ENCODE measurements at regions not wholly inside any gene's neighbourhood (a gene's known extent, or its start where the extent isn't known, plus 50 kb on each side); places are given as distances from the start of the nearest gene placed in this dataset.

GRCh38 chr5:88399561-88399960 is 130.9 kb upstream of the TMEM161B start:
- Histone ChIP-seq H3K27me3 (ENCODE audit: control insufficient read depth in 4 of 4, insufficient read depth in 4 of 4, low read length in 3 of 4) (no peaks in the 10 kb centered on the region), H3K9ac (ENCODE audit: low read depth in 1 of 2, low read length in 2 of 2) (no peak overlapping the region), H3K36me3 (ENCODE audit: control insufficient read depth in 4 of 4, insufficient read depth in 3 of 4, low read depth in 1 of 4, low read length in 3 of 4) (no peaks in the 10 kb centered on the region)

GRCh38 chr5:88398316-88398715 is 129.7 kb upstream of the TMEM161B start:
- no peaks in the 10 kb centered on the region for H3K4me1 ChIP-seq (ENCODE audit: control insufficient read depth in 4 of 4, insufficient read depth in 4 of 4, low read length in 3 of 4)
- TF ChIP-seq TAF1 (conservative IDR thresholded peaks at IDR 0.05), result no peak
- TF ChIP-seq FOXA1 (IDR thresholded peaks at IDR 0.05), result no peak
- no peak for TF ChIP-seq JUND (IDR thresholded peaks at IDR 0.05)
- no peak for TF ChIP-seq SP1 (IDR thresholded peaks at IDR 0.05)
- TF ChIP-seq CTCF (IDR thresholded peaks at IDR 0.05; ENCODE audit: low read depth, low read length, missing input control), result no peak
- 80% methylated on average over 4 of the region's 4 CpGs for WGBS
- no peaks in the 10 kb centered on the region for H3K27me3 ChIP-seq (ENCODE audit: control insufficient read depth in 4 of 4, insufficient read depth in 4 of 4, low read length in 3 of 4)
- H3K36me3 ChIP-seq (ENCODE audit: control insufficient read depth in 4 of 4, insufficient read depth in 3 of 4, low read depth in 1 of 4, low read length in 3 of 4), result no peaks in the 10 kb centered on the region
- no peak overlapping the region for H3K4me3 ChIP-seq (ENCODE audit: low read depth in 1 of 3, low read length in 3 of 3)
- no peak for DNase-seq (ENCODE audit: low spot score)
- H3K9ac ChIP-seq (ENCODE audit: low read depth in 1 of 2, low read length in 2 of 2), result no peak overlapping the region
- no peak overlapping the region for H3K27ac ChIP-seq (ENCODE audit: low read depth in 1 of 2, low read length in 2 of 2)
- no peaks in the 10 kb centered on the region for H3K9me3 ChIP-seq (ENCODE audit: control insufficient read depth in 4 of 4, low read length in 3 of 4)

More at GRCh38 chr5:88399561-88399960, 130.9 kb upstream of the TMEM161B start:
- H3K4me1 ChIP-seq (ENCODE audit: control insufficient read depth in 4 of 4, insufficient read depth in 4 of 4, low read length in 3 of 4), result no peaks in the 10 kb centered on the region
- H3K4me3 ChIP-seq (ENCODE audit: low read depth in 1 of 3, low read length in 3 of 3), result no peak overlapping the region
- no peak overlapping the region for H3K27ac ChIP-seq (ENCODE audit: low read depth in 1 of 2, low read length in 2 of 2)
- TF ChIP-seq ATF3 (IDR thresholded peaks at IDR 0.05) (no peak), YY1 (IDR thresholded peaks at IDR 0.05) (no peak), TAF1 (conservative IDR thresholded peaks at IDR 0.05) (no peak), CTCF (IDR thresholded peaks at IDR 0.05; ENCODE audit: low read depth, low read length, missing input control) (no peak), MAX (IDR thresholded peaks at IDR 0.05) (no peak), RXRA (IDR thresholded peaks at IDR 0.05) (no peak), HNF4G (IDR thresholded peaks at IDR 0.05) (no peak), FOXA2 (IDR thresholded peaks at IDR 0.05) (no peak), JUND (IDR thresholded peaks at IDR 0.05) (no peak), GABPA (IDR thresholded peaks at IDR 0.05 in 1 of 2, conservative IDR thresholded peaks at IDR 0.05 in 1 of 2) (no peak), NR2F2 (IDR thresholded peaks at IDR 0.05) (no peak), HNF4A (conservative IDR thresholded peaks at IDR 0.05) (no peak), FOXA1 (IDR thresholded peaks at IDR 0.05) (no peak), SP1 (IDR thresholded peaks at IDR 0.05) (no peak), EGR1 (IDR thresholded peaks at IDR 0.05; ENCODE audit: low read depth in 2 of 2) (no peak), REST (IDR thresholded peaks at IDR 0.05) (no peak)
- DNase-seq (ENCODE audit: low spot score), result no peak
- H3K9me3 ChIP-seq (ENCODE audit: control insufficient read depth in 4 of 4, low read length in 3 of 4), result no peaks in the 10 kb centered on the region
- WGBS, result 89% methylated on average over 2 of the region's 2 CpGs
